GM18951 (cell line): ENCODE measurements at regions not wholly inside any gene's neighbourhood (a gene's known extent, or its start where the extent isn't known, plus 50 kb on each side); places are given as distances from the start of the nearest gene placed in this dataset.

Source experiments
- POLR2A ChIP-seq: IDR thresholded peaks from 4 replicates; pipeline ENCODE4 v1.6.1; 2011; ENCODE audit warnings: mild to moderate bottlenecking; ENCODE audit not compliant: insufficient read length, insufficient read depth; ENCODE audit errors: extremely low read depth
- in situ Hi-C: fragments of 300-500 bp; cut with MboI; formaldehyde crosslinking; loops from one replicate; pipeline ENCODE4 v1.12.0; 2022; ENCODE audit warnings: low sequenced_read_pairs, mixed read lengths, inconsistent platforms; ENCODE audit not compliant: unreplicated experiment

DNA sequence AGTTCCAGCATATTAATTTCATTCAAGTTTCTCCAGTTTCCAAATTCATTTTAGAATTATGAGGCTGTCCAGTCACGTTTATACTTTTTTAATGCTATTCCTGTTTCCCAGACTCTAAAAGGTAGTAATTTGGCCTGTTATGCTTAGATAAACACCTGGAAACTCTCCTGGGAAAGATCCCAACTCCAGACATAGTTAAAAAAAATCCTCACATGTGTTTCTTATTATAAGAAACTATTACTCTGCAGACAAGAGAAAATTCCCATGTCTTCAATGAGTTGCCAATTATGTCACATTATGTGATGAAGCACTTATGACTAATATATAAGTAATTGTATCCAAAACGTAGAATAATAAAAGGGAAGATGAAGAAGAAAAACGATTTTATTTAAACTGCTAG, 137.1 kb upstream of the TMC3 start:
- TF ChIP-seq POLR2A, result no peak

DNA sequence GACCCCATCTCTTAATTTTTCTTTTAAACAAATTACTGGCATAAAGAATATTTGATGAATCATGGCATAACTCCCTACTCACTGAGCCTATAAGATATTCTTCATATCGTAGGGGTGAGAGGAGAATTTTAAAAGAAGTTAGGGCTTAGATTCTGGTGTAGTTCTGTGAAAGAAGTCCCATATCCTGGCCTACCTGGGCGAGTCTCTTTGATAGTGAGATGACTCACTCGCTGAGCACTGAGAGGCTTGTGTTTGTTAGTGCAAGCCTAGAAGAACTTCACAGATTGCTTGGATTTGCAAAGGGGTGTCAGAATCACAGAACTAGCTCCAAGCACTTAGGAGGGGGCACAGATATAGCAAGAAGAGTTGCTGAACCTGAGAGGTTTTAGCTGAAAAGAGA, 133.8 kb upstream of the TMC3 start:
- TF ChIP-seq POLR2A, result no peak
- in situ Hi-C loops, result no loop called here

More for the DNA sequence above, 137.1 kb upstream of the TMC3 start:
- in situ Hi-C loops, result no loop called here

DNA sequence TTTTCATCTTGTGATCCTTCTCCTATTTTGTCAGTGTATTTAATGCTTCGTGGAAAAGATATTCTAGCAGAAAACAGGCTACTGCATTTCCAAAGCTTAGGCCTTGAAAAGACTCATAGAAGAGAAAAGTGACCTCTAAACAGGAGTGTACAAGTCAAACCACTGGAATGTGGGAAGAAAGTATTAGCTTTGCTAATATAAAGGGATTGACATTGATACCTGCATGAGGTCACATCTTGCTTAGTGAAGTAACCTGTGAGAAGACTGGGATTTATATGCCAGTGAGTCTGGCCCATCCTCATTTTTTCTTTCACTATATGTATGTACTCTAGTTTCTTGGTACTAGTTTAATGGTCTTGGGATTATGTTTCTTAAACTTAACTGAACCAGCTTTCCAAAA, 132.9 kb upstream of the TMC3 start:
- in situ Hi-C loops, result no loop called here

DNA sequence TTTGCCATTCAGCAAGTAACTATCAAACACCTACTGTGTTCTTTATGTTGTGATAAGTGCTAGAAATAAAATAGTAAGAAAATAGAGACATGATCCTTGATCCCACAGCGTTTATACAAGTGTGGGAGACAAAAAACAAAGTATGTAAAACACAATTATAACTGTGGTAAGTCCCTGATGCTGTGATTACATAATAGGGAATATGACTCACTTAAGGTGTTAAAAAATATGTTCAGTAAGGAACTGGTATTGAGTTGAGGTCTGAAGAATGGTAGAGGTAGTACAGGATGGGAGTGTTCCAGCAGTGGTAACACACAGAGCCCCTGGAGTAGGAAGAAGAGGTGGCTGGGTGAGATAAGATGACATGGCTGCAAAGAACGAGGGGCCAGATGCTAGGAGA, 132.1 kb upstream of the TMC3 start:
- in situ Hi-C loops, result no loop called here
- TF ChIP-seq POLR2A, result no peak

More for the DNA sequence above, 132.9 kb upstream of the TMC3 start:
- no peak for TF ChIP-seq POLR2A

DNA sequence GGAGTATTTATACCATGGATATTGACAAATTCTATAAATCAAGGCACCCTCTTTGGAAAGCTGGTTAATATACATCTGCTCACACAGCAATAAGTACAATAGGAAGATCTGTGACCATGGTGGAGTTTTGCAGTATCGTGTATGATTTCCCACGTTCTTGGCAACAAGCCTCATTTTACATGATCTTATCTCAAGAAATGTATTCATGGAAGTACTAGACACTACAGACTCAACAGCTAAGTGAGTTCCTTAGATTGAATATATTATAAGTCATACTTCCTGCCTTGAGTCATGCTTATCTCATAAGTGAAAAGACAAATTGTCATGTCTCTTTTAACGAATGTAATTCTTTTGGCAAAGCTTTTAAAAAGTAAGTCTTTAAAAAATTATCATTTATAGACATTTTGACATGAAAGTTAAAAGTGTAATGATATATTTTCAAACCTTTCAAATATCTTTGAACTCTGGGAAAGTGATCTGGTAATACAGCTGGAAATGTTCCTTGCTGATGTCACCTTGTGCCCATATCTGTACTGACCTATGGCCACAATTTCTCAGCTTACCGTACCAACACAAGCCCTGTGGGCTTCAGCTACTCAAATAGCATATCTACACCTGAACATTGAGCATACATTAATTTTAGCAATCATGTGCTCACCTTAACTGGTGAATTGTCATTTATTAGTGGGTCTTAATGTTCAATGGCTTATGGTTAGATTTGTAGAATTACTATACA, 130.3 kb upstream of the TMC3 start:
- in situ Hi-C loops, result no loop called here
- TF ChIP-seq POLR2A, result no peak

DNA sequence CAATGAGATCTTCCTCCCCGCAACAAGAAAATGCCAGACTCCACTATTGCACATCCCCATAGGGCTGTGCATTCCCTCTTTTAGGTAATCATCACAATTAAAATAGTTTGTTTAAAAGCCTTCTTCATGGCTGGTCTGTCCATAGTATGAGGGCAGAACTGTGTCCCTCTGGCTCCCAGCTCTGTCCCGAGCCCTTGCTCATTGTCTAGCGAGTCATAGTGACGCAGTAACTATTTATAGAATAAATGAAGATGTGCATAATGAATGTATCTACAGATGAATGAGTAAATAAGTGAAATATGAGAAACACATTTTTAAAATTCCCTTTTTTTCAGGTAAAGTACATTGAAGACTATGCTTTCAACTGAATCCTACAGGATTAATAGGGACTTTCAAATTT, 128.4 kb upstream of the TMC3 start:
- in situ Hi-C loops, result no loop called here
- TF ChIP-seq POLR2A, result no peak

DNA sequence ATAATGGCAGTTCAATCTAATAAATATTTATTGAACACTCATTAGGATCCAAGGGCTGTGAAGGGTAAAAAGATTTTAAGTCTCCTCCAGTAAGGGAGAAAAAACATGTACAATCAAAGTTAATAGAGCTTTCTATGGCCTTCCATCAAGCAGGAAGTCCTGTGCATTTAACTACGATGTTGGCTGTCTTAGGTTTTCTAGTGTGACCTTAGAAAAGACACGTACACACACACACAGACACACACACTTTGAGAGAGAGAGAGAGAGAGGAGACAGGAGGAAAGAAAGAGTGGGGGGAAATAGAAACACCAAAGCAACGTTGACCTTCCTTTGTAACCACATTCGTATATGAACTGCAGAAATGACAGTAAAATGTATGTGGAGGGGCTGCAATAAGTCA, 126.1 kb upstream of the TMC3 start:
- TF ChIP-seq POLR2A, result no peak
- in situ Hi-C loops, result no loop called here

DNA sequence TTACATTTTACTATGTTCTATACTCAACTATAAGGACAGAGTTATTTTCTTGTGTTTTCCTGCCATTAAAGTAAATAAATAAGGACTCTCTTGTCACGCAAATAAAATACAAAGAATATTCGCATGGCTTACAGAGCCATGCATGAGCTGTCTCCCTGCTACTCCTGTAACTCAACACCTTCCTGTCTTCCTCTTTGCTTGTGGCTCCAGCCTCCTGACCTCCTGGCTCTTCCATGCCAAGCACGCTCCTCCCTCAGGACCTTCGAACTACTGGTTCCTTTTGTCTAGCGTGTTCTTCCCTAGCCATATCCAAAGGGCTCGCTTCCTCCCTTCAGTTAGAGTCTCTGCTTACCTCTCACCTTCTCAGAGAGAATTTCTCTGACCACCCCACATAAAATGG, 124.3 kb upstream of the TMC3 start:
- no peak for TF ChIP-seq POLR2A
- in situ Hi-C loops, result loop anchor here (25.0 kb wide), 1 partner anchor 439 kb away; no protein-coding TSS in a partner anchor

DNA sequence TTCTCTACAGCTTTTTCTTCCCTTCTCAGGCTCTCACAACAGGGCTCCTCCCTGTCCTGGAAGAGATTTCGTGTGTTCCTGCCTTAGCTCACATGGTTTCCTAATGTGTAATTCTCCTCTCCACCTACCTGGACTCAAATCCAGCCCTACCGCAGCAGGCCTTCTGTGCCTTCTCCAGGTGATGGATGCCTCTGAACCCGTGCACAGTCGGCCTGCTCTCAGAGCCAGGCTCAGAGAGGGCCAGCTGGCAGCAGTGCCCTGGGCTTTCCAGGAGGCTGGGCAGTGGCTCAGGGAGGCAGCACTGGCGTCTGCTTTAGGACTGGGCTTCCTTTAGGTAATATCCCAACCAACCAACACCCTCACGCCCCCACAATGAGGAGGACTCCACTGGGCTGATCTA, 123.2 kb upstream of the TMC3 start:
- no peak for TF ChIP-seq POLR2A
- in situ Hi-C loops, result loop anchor here (25.0 kb wide), 1 partner anchor 440 kb away; no protein-coding TSS in a partner anchor

DNA sequence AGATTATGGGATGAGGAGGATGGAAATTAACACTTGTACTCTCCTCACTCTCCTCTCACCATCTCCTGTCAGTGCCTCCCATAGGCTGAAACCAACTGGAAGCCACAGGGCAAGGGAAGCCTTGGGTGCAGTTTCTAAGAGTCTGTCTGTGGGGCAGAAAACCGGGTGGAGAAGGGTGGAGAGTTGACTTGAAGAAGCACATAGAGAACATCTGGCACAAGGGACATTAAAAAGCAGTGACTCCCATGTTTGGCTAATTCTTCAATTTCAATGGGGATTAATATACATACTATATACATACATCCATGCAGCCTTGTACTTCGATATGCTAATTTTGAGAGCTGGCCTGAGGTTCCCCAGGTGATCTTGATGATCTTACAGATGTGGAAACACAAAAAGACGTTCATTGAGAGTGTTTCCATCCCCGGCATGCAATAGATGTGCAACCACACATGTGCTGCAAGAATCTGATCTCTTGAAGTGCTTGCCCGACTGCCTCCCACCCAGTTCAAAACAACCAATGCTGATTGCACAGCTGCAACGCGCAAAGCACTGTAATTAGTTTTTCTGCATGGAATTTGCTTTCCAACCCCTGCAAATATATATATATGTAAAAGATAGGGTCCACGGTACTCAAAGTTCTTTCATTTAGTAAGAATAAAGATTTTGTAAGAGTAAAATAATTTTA, 121.9 kb upstream of the TMC3 start:
- TF ChIP-seq POLR2A, result no peak
- in situ Hi-C loops, result loop anchor here (25.0 kb wide), 1 partner anchor 441 kb away; no protein-coding TSS in a partner anchor

DNA sequence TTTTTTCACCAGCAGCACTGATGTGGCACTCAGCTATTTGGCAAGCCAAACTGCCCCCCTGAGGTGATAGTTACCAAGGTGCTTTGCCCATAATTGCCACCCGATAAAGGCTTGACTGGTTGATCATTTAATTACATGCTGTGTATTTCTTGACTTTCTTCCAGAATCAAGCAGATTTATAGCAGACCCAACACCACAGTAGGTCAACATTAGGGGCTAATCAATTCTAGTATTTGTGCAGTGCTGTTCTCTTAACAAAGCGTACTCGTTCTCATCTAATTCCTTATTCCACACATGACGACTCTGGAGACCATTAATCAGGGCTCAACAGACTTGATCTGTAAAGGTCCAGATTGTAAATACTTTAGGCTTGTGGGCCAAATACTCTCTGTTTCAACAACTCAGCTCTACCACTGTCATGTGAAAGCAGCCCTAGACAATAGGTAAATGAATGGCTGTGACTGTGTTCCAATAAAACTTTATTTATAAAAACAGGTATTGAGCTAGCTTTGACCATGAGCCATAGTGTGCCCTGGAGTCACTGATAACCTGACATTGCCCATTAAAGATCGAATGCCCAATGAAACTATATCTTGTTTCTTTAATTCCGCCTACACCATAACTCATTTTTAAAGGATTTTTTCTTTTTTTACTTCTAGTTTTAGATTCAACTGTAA, 119.1 kb upstream of the TMC3 start:
- in situ Hi-C loops, result loop anchor here (25.0 kb wide), 1 partner anchor 444 kb away; no protein-coding TSS in a partner anchor
- TF ChIP-seq POLR2A, result no peak

DNA sequence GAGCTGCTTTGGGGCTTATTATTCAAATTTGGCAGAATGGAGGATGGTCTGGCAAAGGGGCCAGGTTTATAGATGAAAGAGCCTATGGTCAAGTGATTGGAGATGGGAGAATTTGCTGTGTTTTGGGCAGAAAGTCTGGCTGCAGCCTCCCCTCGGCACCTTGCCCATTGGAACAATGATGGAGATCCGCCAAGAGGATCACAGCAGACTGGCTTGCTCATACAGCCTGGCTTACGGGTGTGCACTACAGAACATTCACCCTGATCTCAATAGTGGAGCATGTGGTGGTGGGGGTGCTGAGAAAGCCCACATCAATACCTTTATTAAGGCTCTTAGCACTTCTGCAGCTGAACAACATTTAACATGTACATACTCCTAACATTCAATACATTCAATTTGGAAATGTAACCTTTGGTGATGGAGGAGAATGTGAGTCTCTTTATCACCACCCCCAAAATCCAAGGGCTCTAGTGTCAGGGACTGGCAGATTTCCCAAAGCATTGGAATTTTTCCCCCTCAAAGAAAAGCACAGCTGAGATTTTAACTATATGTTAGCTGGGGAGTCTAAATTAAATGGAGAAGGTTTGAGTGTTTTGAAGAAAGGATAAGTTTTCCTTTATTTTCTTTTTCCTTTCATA, 118.4 kb upstream of the TMC3 start:
- TF ChIP-seq POLR2A, result no peak
- in situ Hi-C loops, result loop anchor here (25.0 kb wide), 1 partner anchor 445 kb away; no protein-coding TSS in a partner anchor

DNA sequence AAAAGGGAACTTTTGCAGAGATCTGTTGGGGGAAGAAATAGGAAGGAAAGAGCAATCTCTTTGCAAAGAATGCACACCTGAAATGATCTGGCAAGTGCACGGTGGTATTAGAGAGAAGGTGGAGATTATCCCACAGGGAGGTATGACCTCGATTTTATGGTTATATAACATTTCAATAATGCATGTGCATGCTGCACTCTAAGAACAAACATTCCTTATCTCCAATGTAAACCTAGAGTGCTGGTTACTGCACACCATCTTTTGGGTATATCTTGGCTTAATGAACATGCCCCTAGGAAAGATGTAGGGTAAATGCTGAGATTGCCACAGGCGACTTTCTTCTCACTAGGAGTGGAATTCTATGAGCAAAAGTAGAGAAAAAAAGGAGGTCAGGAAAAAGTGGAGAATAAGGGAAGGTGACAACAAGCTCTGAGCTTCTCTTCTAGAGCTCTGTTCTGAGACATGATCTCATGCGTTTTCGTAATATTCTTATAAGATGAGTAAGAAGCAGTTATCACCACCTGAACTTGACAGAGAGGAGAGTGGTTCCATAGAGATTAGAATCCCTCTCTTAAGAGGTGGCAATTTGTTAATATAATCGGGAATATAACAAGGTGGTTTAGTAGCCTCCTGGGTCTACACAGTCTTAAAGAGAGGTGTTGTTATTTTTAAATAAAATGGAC, 117.5 kb upstream of the TMC3 start:
- no peak for TF ChIP-seq POLR2A
- in situ Hi-C loops, result loop anchor here (25.0 kb wide), 1 partner anchor 446 kb away; no protein-coding TSS in a partner anchor

DNA sequence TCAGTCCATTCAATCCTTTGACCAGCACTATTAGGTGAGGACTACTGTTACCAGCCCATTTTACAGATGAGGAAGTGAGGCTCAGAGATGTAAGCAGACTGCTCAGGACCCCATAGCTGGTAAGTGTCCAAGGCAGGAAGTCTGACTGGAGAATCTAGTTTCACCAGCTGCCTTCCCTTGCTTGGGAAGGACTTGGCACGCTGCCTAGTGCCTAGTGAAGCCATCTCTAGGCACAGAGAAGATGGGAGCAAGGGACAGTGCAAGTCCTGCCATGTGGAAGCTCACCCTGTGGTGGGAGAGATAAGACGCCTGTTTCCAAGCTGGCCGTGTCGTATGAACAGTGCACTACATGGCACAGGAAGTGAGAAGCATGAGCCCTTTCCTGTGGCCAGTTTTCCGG, 111.8 kb upstream of the TMC3 start:
- TF ChIP-seq POLR2A, result no peak
- in situ Hi-C loops, result loop anchor here (25.0 kb wide), 1 partner anchor 451 kb away; no protein-coding TSS in a partner anchor
